Naive thymus-derived CD4-positive, alpha-beta T cell (primary cell): ENCODE measurements at regions not wholly inside any gene's neighbourhood (a gene's known extent, or its start where the extent isn't known, plus 50 kb on each side); places are given as distances from the start of the nearest gene placed in this dataset.
A peak's percentile ranks its signal among the peaks of the same experiment; 100 is the strongest.

ENCODE experiments used
- ATAC-seq: fragments of 150-1000 bp; cut with Tn5 transposase; 2 replicates; pipeline ENCODE4 v1.10.0; 2021; ENCODE audit warnings: mild to moderate bottlenecking, moderate library complexity
- CTCF ChIA-PET: fragments of 350-600 bp; sonication (Branson Sonifier 250); formaldehyde crosslinking; loops from one replicate; lab custom pipeline; 2021; ENCODE audit warnings: antibody characterized with exemption; lab: Charles Lee
- POLR2A ChIA-PET: fragments of 350-600 bp; sonication (Branson Sonifier 250); formaldehyde crosslinking; loops from one replicate; lab custom pipeline; 2021; ENCODE audit warnings: antibody characterized with exemption, inconsistent platforms; lab: Charles Lee
- DNase-seq, 9 donors: peaks; one replicate each; pipeline versions ENCODE4 v3.0.0 to v3.0.0-alpha.2; 2020 to 2022; ENCODE audit warnings: mixed read lengths in 1 of 9
- H3K27ac ChIP-seq: one replicate; pipeline ENCODE4 v1.7.0; 2013; ENCODE audit warnings: mild to moderate bottlenecking, low read depth, low read length, moderate library complexity
- H3K27me3 ChIP-seq, 2 donors: one replicate each; pipeline ENCODE4 v1.7.0; 2013; ENCODE audit warnings: low read length in 2 of 2, mild to moderate bottlenecking in 2 of 2, moderate library complexity in 2 of 2; ENCODE audit not compliant: control insufficient read depth in 2 of 2, insufficient read depth in 2 of 2
- H3K36me3 ChIP-seq, 3 experiments: 1 replicate in 2 of 3; 2 replicates in 1 of 3; pipeline ENCODE4 v1.7.0; 2013; ENCODE audit warnings: low read length in 3 of 3, mild to moderate bottlenecking in 3 of 3, moderate library complexity in 1 of 3; ENCODE audit not compliant: insufficient read depth in 3 of 3, control insufficient read depth in 2 of 3
- H3K4me1 ChIP-seq, 2 donors: one replicate each; pipeline ENCODE4 v1.7.0; 2013; ENCODE audit warnings: low read length in 2 of 2, mild to moderate bottlenecking in 2 of 2, moderate library complexity in 1 of 2; ENCODE audit not compliant: control insufficient read depth in 2 of 2, insufficient read depth in 2 of 2
- H3K4me3 ChIP-seq: 2 replicates; pipeline ENCODE4 v1.7.0; 2013; ENCODE audit warnings: mild to moderate bottlenecking, low read length
- H3K9me3 ChIP-seq, 3 experiments: 1 replicate in 2 of 3; 2 replicates in 1 of 3; pipeline ENCODE4 v1.7.0; 2013; ENCODE audit warnings: low read length in 3 of 3; ENCODE audit not compliant: control insufficient read depth in 2 of 3
- H3K27ac Mint-ChIP-seq, 9 donors: one replicate each; pipeline ENCODE4 v1.8.0; 2020 to 2022; ENCODE audit warnings: mixed read lengths in 9 of 9, mild to moderate bottlenecking in 8 of 9, moderate library complexity in 5 of 9, inconsistent platforms in 2 of 9
- H3K27me3 Mint-ChIP-seq, 5 donors: one replicate each; pipeline ENCODE4 v1.8.0; 2021 to 2022; ENCODE audit warnings: mixed read lengths in 5 of 5, mild to moderate bottlenecking in 1 of 5
- H3K36me3 Mint-ChIP-seq, 5 donors: one replicate each; pipeline ENCODE4 v1.8.0; 2020 to 2022; ENCODE audit warnings: mixed read lengths in 5 of 5, mild to moderate bottlenecking in 3 of 5, inconsistent platforms in 1 of 5
- H3K4me1 Mint-ChIP-seq, 7 donors: one replicate each; pipeline ENCODE4 v1.8.0; 2020 to 2022; ENCODE audit warnings: mixed read lengths in 7 of 7, mild to moderate bottlenecking in 3 of 7, inconsistent platforms in 1 of 7
- H3K4me3 Mint-ChIP-seq, 10 donors: one replicate each; pipeline ENCODE4 v1.8.0; 2020 to 2022; ENCODE audit warnings: mild to moderate bottlenecking in 10 of 10, mixed read lengths in 10 of 10, moderate library complexity in 6 of 10, inconsistent platforms in 2 of 10
- H3K9me3 Mint-ChIP-seq, 11 donors: one replicate each; pipeline ENCODE4 v1.8.0; 2020 to 2022; ENCODE audit warnings: mixed read lengths in 11 of 11, mild to moderate bottlenecking in 4 of 11, inconsistent platforms in 1 of 11, moderate library complexity in 1 of 11
- intact Hi-C, 2 donors: fragments of 100-400 bp; cut with micrococcal nuclease; formaldehyde crosslinking; loops; one replicate each; pipeline ENCODE4 v1.15.1; 2023

- CTCF ChIA-PET = interaction anchor here (0.7 kb wide), 1 partner anchor 1137 kb away, joined by 3 read pairs; no protein-coding TSS in a partner anchor
- Histone ChIP-seq H3K27me3 (no peaks in the 10 kb centered on the region), H3K9me3 (no peaks in the 10 kb centered on the region), H3K36me3 (no peaks in the 10 kb centered on the region), H3K4me3 (no peak overlapping the region), H3K27ac (no peak overlapping the region), H3K4me1 (no peaks in the 10 kb centered on the region)
- intact Hi-C loops = no loop called here
- no peak for DNase-seq
- POLR2A ChIA-PET = no interaction called here
- peaks cover 10 to 28% (median 17%) of the 10 kb centered on the region in 5 donors for H3K27me3 Mint-ChIP-seq
- ATAC-seq = no peak
- no peak overlapping the region for H3K27ac Mint-ChIP-seq
- peaks cover 0 to 4% (median 0%) of the 10 kb centered on the region in 11 donors for H3K9me3 Mint-ChIP-seq
- H3K4me1 Mint-ChIP-seq = peaks cover 0 to 3% (median 0%) of the 10 kb centered on the region in 7 donors
- H3K4me3 Mint-ChIP-seq = no peak overlapping the region
- no peaks in the 10 kb centered on the region for H3K36me3 Mint-ChIP-seq
Observed at GRCh38 chr9:99593610-99594009, 228.1 kb upstream of the NR4A3 start.

GRCh38 chr9:99594056-99594780 is 227.5 kb upstream of the NR4A3 start:
- no peaks in the 10 kb centered on the region for H3K27me3 ChIP-seq
- ChIA-PET CTCF (no interaction called here), POLR2A (no interaction called here)
- peaks cover 0 to 4% (median 0%) of the 10 kb centered on the region in 11 donors for H3K9me3 Mint-ChIP-seq
- no peaks in the 10 kb centered on the region for H3K9me3 ChIP-seq
- peaks cover 0 to 3% (median 0%) of the 10 kb centered on the region in 7 donors for H3K4me1 Mint-ChIP-seq
- no peaks in the 10 kb centered on the region for H3K4me1 ChIP-seq
- ATAC-seq (no peak), DNase-seq (no peak)
- no peak overlapping the region for H3K27ac Mint-ChIP-seq
- intact Hi-C loops = no loop called here
- peaks cover 10 to 24% (median 14%) of the 10 kb centered on the region in 5 donors for H3K27me3 Mint-ChIP-seq
- no peaks in the 10 kb centered on the region for H3K36me3 ChIP-seq
- H3K4me3 Mint-ChIP-seq = no peak overlapping the region
- H3K36me3 Mint-ChIP-seq = no peaks in the 10 kb centered on the region
- no peak overlapping the region for H3K4me3 ChIP-seq
- no peak overlapping the region for H3K27ac ChIP-seq

- Mint-ChIP-seq H3K27ac (no peak overlapping the region), H3K36me3 (no peaks in the 10 kb centered on the region), H3K4me3 (no peak overlapping the region), H3K4me1 (peaks cover 0 to 3% (median 0%) of the 10 kb centered on the region in 7 donors), H3K9me3 (peaks cover 0 to 2% (median 0%) of the 10 kb centered on the region in 11 donors), H3K27me3 (peaks cover 6 to 21% (median 11%) of the 10 kb centered on the region in 5 donors)
- H3K9me3 ChIP-seq = no peaks in the 10 kb centered on the region
- DNase-seq (no peak), ATAC-seq (peak; percentile 82)
- no peaks in the 10 kb centered on the region for H3K4me1 ChIP-seq
- H3K36me3 ChIP-seq = no peaks in the 10 kb centered on the region
- CTCF ChIA-PET = no interaction called here
- H3K4me3 ChIP-seq = no peak overlapping the region
- intact Hi-C loops = no loop called here
- H3K27ac ChIP-seq = no peak overlapping the region
- H3K27me3 ChIP-seq = no peaks in the 10 kb centered on the region
- POLR2A ChIA-PET = no interaction called here
Observed at GRCh38 chr9:99595796-99596195, 225.9 kb upstream of the NR4A3 start.

GRCh38 chr9:99601571-99602111 is 220.0 kb upstream of the NR4A3 start:
- no peaks in the 10 kb centered on the region for H3K36me3 ChIP-seq
- no peaks in the 10 kb centered on the region for H3K4me1 ChIP-seq
- H3K27ac ChIP-seq = no peak overlapping the region
- Mint-ChIP-seq H3K9me3 (peaks cover 0 to 3% (median 0%) of the 10 kb centered on the region in 11 donors), H3K27me3 (peaks cover 3 to 16% (median 7%) of the 10 kb centered on the region in 5 donors), H3K36me3 (no peaks in the 10 kb centered on the region), H3K27ac (no peak overlapping the region), H3K4me1 (no peaks in the 10 kb centered on the region), H3K4me3 (no peak overlapping the region)
- ATAC-seq (no peak), DNase-seq (no peak)
- CTCF ChIA-PET = no interaction called here
- H3K27me3 ChIP-seq = no peaks in the 10 kb centered on the region
- H3K4me3 ChIP-seq = no peak overlapping the region
- intact Hi-C loops = no loop called here
- no peaks in the 10 kb centered on the region for H3K9me3 ChIP-seq
- POLR2A ChIA-PET = no interaction called here

- Histone ChIP-seq H3K36me3 (no peaks in the 10 kb centered on the region), H3K27me3 (no peaks in the 10 kb centered on the region), H3K4me1 (no peaks in the 10 kb centered on the region), H3K4me3 (no peak overlapping the region), H3K9me3 (no peaks in the 10 kb centered on the region), H3K27ac (no peak overlapping the region)
- Mint-ChIP-seq H3K4me1 (no peaks in the 10 kb centered on the region), H3K27me3 (peaks cover 3 to 12% (median 7%) of the 10 kb centered on the region in 5 donors), H3K4me3 (no peak overlapping the region), H3K27ac (no peak overlapping the region), H3K9me3 (peaks cover 0 to 3% (median 0%) of the 10 kb centered on the region in 11 donors), H3K36me3 (no peaks in the 10 kb centered on the region)
- CTCF ChIA-PET = no interaction called here
- POLR2A ChIA-PET = no interaction called here
- no peak for ATAC-seq
- no peak for DNase-seq
- intact Hi-C loops = no loop called here
Observed at GRCh38 chr9:99602854-99603253, 218.8 kb upstream of the NR4A3 start.

GRCh38 chr9:99605016-99605743 is 216.5 kb upstream of the NR4A3 start:
- Mint-ChIP-seq H3K36me3 (no peaks in the 10 kb centered on the region), H3K27me3 (peaks cover 9 to 15% (median 10%) of the 10 kb centered on the region in 5 donors), H3K4me1 (peaks cover 0 to 3% (median 0%) of the 10 kb centered on the region in 7 donors), H3K27ac (no peak overlapping the region), H3K4me3 (no peak overlapping the region), H3K9me3 (peaks cover 0 to 3% (median 0%) of the 10 kb centered on the region in 11 donors)
- DNase-seq (no peak), ATAC-seq (no peak)
- CTCF ChIA-PET = no interaction called here
- Histone ChIP-seq H3K36me3 (no peaks in the 10 kb centered on the region), H3K4me3 (no peak overlapping the region), H3K9me3 (no peaks in the 10 kb centered on the region), H3K4me1 (no peaks in the 10 kb centered on the region), H3K27me3 (no peaks in the 10 kb centered on the region), H3K27ac (no peak overlapping the region)
- intact Hi-C loops = no loop called here
- POLR2A ChIA-PET = no interaction called here
